OCI-LY7 (cell line): ENCODE measurements at regions not wholly inside any gene's neighbourhood (a gene's known extent, or its start where the extent isn't known, plus 50 kb on each side); places are given as distances from the start of the nearest gene placed in this dataset.

ENCODE experiments used
- EZH2phosphoT487 ChIP-seq: fragments of 200-600 bp; sonication (generic); IDR thresholded peaks from 2 replicates; pipeline ENCODE4 v1.6.1; 2018; ENCODE audit warnings: low read depth, borderline replicate concordance, mild to moderate bottlenecking, mixed run types, antibody characterized with exemption, low read length, moderate library complexity, mixed read lengths
- TF ChIP-seq, protein P1 (sequence below): fragments of 200-600 bp; sonication (generic); conservative IDR thresholded peaks from 2 replicates; pipeline ENCODE4 v1.5.1; 2014; ENCODE audit warnings: mild to moderate bottlenecking, antibody characterized with exemption, low read length, moderate library complexity, mixed read lengths

DNA sequence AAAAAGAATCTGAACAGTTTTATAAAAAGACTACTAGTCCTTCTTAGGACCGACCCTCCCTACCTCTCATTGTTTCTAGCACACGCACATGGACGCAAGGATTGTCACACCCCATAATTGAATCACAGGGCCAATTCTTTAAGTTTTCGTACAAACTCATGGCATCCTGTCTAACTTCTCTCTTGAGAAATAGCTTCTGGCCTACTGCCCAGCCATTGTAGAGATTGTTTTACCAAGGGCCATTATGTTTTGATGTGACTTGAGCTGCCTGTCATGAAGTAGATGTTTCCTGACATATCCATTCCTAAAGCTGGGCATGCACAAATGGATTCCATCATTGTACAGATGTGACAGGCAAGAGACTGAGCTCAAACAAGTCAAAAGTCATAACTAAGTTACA, 1672.1 kb upstream of the C9orf72 start:
- TF ChIP-seq, protein P1, sequence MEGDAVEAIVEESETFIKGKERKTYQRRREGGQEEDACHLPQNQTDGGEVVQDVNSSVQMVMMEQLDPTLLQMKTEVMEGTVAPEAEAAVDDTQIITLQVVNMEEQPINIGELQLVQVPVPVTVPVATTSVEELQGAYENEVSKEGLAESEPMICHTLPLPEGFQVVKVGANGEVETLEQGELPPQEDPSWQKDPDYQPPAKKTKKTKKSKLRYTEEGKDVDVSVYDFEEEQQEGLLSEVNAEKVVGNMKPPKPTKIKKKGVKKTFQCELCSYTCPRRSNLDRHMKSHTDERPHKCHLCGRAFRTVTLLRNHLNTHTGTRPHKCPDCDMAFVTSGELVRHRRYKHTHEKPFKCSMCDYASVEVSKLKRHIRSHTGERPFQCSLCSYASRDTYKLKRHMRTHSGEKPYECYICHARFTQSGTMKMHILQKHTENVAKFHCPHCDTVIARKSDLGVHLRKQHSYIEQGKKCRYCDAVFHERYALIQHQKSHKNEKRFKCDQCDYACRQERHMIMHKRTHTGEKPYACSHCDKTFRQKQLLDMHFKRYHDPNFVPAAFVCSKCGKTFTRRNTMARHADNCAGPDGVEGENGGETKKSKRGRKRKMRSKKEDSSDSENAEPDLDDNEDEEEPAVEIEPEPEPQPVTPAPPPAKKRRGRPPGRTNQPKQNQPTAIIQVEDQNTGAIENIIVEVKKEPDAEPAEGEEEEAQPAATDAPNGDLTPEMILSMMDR: no peak
- TF ChIP-seq EZH2phosphoT487: no peak
